ENCODE measurements at regions not wholly inside any gene's neighbourhood (a gene's known extent, or its start where the extent isn't known, plus 50 kb on each side); places are given as distances from the start of the nearest gene placed in this dataset.

- Histone ChIP-seq H2BK15ac (ENCODE audit: low read length) (no peak overlapping the region), H2BK120ac (ENCODE audit: low read depth, low read length) (no peak overlapping the region), H2BK12ac (ENCODE audit: low read length) (no peak overlapping the region), H3K27me3 (ENCODE audit: control insufficient read depth in 3 of 3, insufficient read depth in 3 of 3, low read depth in 1 of 3, low read length in 3 of 3) (no peaks in the 10 kb centered on the region), H3K4me3 (ENCODE audit: low read length in 2 of 2) (no peak overlapping the region), H3K4me1 (ENCODE audit: control insufficient read depth in 2 of 2, insufficient read depth in 1 of 2, low read depth in 1 of 2, low read length in 2 of 2) (peaks cover 5 to 19% of the 10 kb centered on the region in 2 donors), H4K91ac (ENCODE audit: low read depth, low read length, poor library complexity) (no peak overlapping the region), H3K9ac (ENCODE audit: low read depth, low read length, poor library complexity) (no peak overlapping the region), H3K79me1 (ENCODE audit: low read depth, low read length) (no peaks in the 10 kb centered on the region), H4K8ac (ENCODE audit: low read depth, low read length) (no peak overlapping the region), H2BK5ac (ENCODE audit: low read length) (no peak overlapping the region), H3K18ac (ENCODE audit: low read length) (no peak overlapping the region), H3K9me3 (replicated peaks in 1 of 2; ENCODE audit: control insufficient read depth in 2 of 2, insufficient read depth in 1 of 2, low read depth in 1 of 2, low read length in 2 of 2) (peaks cover 0 to 2% of the 10 kb centered on the region in 2 donors), H3K27ac (replicated peaks; ENCODE audit: low read length) (no peak overlapping the region), H3K14ac (ENCODE audit: low read length) (no peak overlapping the region), H2AFZ (ENCODE audit: low read length) (no peak overlapping the region), H3K4me2 (ENCODE audit: insufficient read depth, low read length, poor library complexity, severe bottlenecking) (no peak overlapping the region), H2AK5ac (ENCODE audit: low read depth, low read length) (no peak overlapping the region), H3K36me3 (replicated peaks in 1 of 2; ENCODE audit: control insufficient read depth in 2 of 2, insufficient read depth in 2 of 2, low read length in 2 of 2) (no peaks in the 10 kb centered on the region), H3K4ac (ENCODE audit: low read length) (no peak overlapping the region), H3K23ac (ENCODE audit: low read depth, low read length, poor library complexity) (no peak overlapping the region)
- no peak for DNase-seq (ENCODE audit: low spot score)
- WGBS, 2 donors (ENCODE audit: extremely low coverage in 2 of 2, insufficient read length in 2 of 2, insufficient replicate concordance in 1 of 2): no CpG with 5 or more reads among the region's 4 CpGs
Measured at GRCh38 chr13:80058626-80059025, 282.3 kb downstream of the SPRY2 start.

GRCh38 chr13:80055847-80056246 lies 285.1 kb downstream of the SPRY2 start:
- DNase-seq (ENCODE audit: low spot score): peak; percentile 35
- Histone ChIP-seq H3K4me3 (ENCODE audit: low read length in 2 of 2) (no peak overlapping the region), H4K91ac (ENCODE audit: low read depth, low read length, poor library complexity) (no peak overlapping the region), H3K4me2 (ENCODE audit: insufficient read depth, low read length, poor library complexity, severe bottlenecking) (no peak overlapping the region), H2BK15ac (ENCODE audit: low read length) (no peak overlapping the region), H3K14ac (ENCODE audit: low read length) (no peak overlapping the region), H3K4me1 (ENCODE audit: control insufficient read depth in 2 of 2, insufficient read depth in 1 of 2, low read depth in 1 of 2, low read length in 2 of 2) (peaks cover 5 to 19% of the 10 kb centered on the region in 2 donors), H2BK12ac (ENCODE audit: low read length) (no peak overlapping the region), H3K27me3 (ENCODE audit: control insufficient read depth in 3 of 3, insufficient read depth in 3 of 3, low read depth in 1 of 3, low read length in 3 of 3) (no peaks in the 10 kb centered on the region), H3K23ac (ENCODE audit: low read depth, low read length, poor library complexity) (no peak overlapping the region), H3K9ac (ENCODE audit: low read depth, low read length, poor library complexity) (no peak overlapping the region), H3K27ac (replicated peaks; ENCODE audit: low read length) (peak overlapping the region; percentile 86), H4K8ac (ENCODE audit: low read depth, low read length) (no peak overlapping the region), H2BK5ac (ENCODE audit: low read length) (no peak overlapping the region), H2AFZ (ENCODE audit: low read length) (peak overlapping the region; percentile 40), H3K79me1 (ENCODE audit: low read depth, low read length) (no peaks in the 10 kb centered on the region), H3K9me3 (replicated peaks in 1 of 2; ENCODE audit: control insufficient read depth in 2 of 2, insufficient read depth in 1 of 2, low read depth in 1 of 2, low read length in 2 of 2) (peaks cover 0 to 2% of the 10 kb centered on the region in 2 donors), H3K4ac (ENCODE audit: low read length) (no peak overlapping the region), H2BK120ac (ENCODE audit: low read depth, low read length) (no peak overlapping the region), H3K18ac (ENCODE audit: low read length) (no peak overlapping the region), H2AK5ac (ENCODE audit: low read depth, low read length) (no peak overlapping the region), H3K36me3 (replicated peaks in 1 of 2; ENCODE audit: control insufficient read depth in 2 of 2, insufficient read depth in 2 of 2, low read length in 2 of 2) (no peaks in the 10 kb centered on the region)
- no CpG with 5 or more reads among the region's 4 CpGs for WGBS, 2 donors (ENCODE audit: extremely low coverage in 2 of 2, insufficient read length in 2 of 2, insufficient replicate concordance in 1 of 2)

- H2BK5ac ChIP-seq (ENCODE audit: low read length): no peak overlapping the region
- no peak overlapping the region for H3K27ac ChIP-seq (replicated peaks; ENCODE audit: low read length)
- H3K14ac ChIP-seq (ENCODE audit: low read length): no peak overlapping the region
- H2AK5ac ChIP-seq (ENCODE audit: low read depth, low read length): no peak overlapping the region
- no peak overlapping the region for H3K18ac ChIP-seq (ENCODE audit: low read length)
- no peaks in the 10 kb centered on the region for H3K79me1 ChIP-seq (ENCODE audit: low read depth, low read length)
- no peak overlapping the region for H3K4me2 ChIP-seq (ENCODE audit: insufficient read depth, low read length, poor library complexity, severe bottlenecking)
- no CpG with 5 or more reads among the region's 3 CpGs for WGBS, 2 donors (ENCODE audit: extremely low coverage in 2 of 2, insufficient read length in 2 of 2, insufficient replicate concordance in 1 of 2)
- no peak for DNase-seq (ENCODE audit: low spot score)
- no peak overlapping the region for H4K91ac ChIP-seq (ENCODE audit: low read depth, low read length, poor library complexity)
- H3K4me1 ChIP-seq (ENCODE audit: control insufficient read depth in 2 of 2, insufficient read depth in 1 of 2, low read depth in 1 of 2, low read length in 2 of 2): peaks cover 5 to 20% of the 10 kb centered on the region in 2 donors
- no peak overlapping the region for H2BK15ac ChIP-seq (ENCODE audit: low read length)
- no peak overlapping the region for H2BK12ac ChIP-seq (ENCODE audit: low read length)
- no peak overlapping the region for H3K4me3 ChIP-seq (ENCODE audit: low read length in 2 of 2)
- H3K27me3 ChIP-seq (ENCODE audit: control insufficient read depth in 3 of 3, insufficient read depth in 3 of 3, low read depth in 1 of 3, low read length in 3 of 3): no peaks in the 10 kb centered on the region
- no peak overlapping the region for H4K8ac ChIP-seq (ENCODE audit: low read depth, low read length)
- H3K9ac ChIP-seq (ENCODE audit: low read depth, low read length, poor library complexity): no peak overlapping the region
- H2BK120ac ChIP-seq (ENCODE audit: low read depth, low read length): no peak overlapping the region
- H2AFZ ChIP-seq (ENCODE audit: low read length): no peak overlapping the region
- H3K4ac ChIP-seq (ENCODE audit: low read length): no peak overlapping the region
- no peaks in the 10 kb centered on the region for H3K36me3 ChIP-seq (replicated peaks in 1 of 2; ENCODE audit: control insufficient read depth in 2 of 2, insufficient read depth in 2 of 2, low read length in 2 of 2)
- peaks cover 0 to 2% of the 10 kb centered on the region in 2 donors for H3K9me3 ChIP-seq (replicated peaks in 1 of 2; ENCODE audit: control insufficient read depth in 2 of 2, insufficient read depth in 1 of 2, low read depth in 1 of 2, low read length in 2 of 2)
- no peak overlapping the region for H3K23ac ChIP-seq (ENCODE audit: low read depth, low read length, poor library complexity)
Measured at GRCh38 chr13:80054806-80055205, 286.1 kb downstream of the SPRY2 start.

GRCh38 chr13:80052286-80052685 lies 288.6 kb downstream of the SPRY2 start:
- H3K4me3 ChIP-seq (ENCODE audit: low read length in 2 of 2): no peak overlapping the region
- no peak overlapping the region for H4K8ac ChIP-seq (ENCODE audit: low read depth, low read length)
- no peak overlapping the region for H3K4ac ChIP-seq (ENCODE audit: low read length)
- H2BK5ac ChIP-seq (ENCODE audit: low read length): no peak overlapping the region
- no peak overlapping the region for H2BK15ac ChIP-seq (ENCODE audit: low read length)
- no peak overlapping the region for H2AFZ ChIP-seq (ENCODE audit: low read length)
- H3K79me1 ChIP-seq (ENCODE audit: low read depth, low read length): no peaks in the 10 kb centered on the region
- no peak overlapping the region for H3K18ac ChIP-seq (ENCODE audit: low read length)
- no peak overlapping the region for H3K27ac ChIP-seq (replicated peaks; ENCODE audit: low read length)
- no peak for DNase-seq (ENCODE audit: low spot score)
- no peaks in the 10 kb centered on the region for H3K36me3 ChIP-seq (replicated peaks in 1 of 2; ENCODE audit: control insufficient read depth in 2 of 2, insufficient read depth in 2 of 2, low read length in 2 of 2)
- no peak overlapping the region for H4K91ac ChIP-seq (ENCODE audit: low read depth, low read length, poor library complexity)
- H3K9ac ChIP-seq (ENCODE audit: low read depth, low read length, poor library complexity): no peak overlapping the region
- no peaks in the 10 kb centered on the region for H3K27me3 ChIP-seq (ENCODE audit: control insufficient read depth in 3 of 3, insufficient read depth in 3 of 3, low read depth in 1 of 3, low read length in 3 of 3)
- H2BK12ac ChIP-seq (ENCODE audit: low read length): no peak overlapping the region
- no peak overlapping the region for H3K14ac ChIP-seq (ENCODE audit: low read length)
- H2AK5ac ChIP-seq (ENCODE audit: low read depth, low read length): no peak overlapping the region
- H3K4me1 ChIP-seq (ENCODE audit: control insufficient read depth in 2 of 2, insufficient read depth in 1 of 2, low read depth in 1 of 2, low read length in 2 of 2): peaks cover 11 to 30% of the 10 kb centered on the region in 2 donors
- peaks cover 0 to 2% of the 10 kb centered on the region in 2 donors for H3K9me3 ChIP-seq (replicated peaks in 1 of 2; ENCODE audit: control insufficient read depth in 2 of 2, insufficient read depth in 1 of 2, low read depth in 1 of 2, low read length in 2 of 2)
- H2BK120ac ChIP-seq (ENCODE audit: low read depth, low read length): no peak overlapping the region
- no peak overlapping the region for H3K23ac ChIP-seq (ENCODE audit: low read depth, low read length, poor library complexity)
- no peak overlapping the region for H3K4me2 ChIP-seq (ENCODE audit: insufficient read depth, low read length, poor library complexity, severe bottlenecking)

All from neuronal stem cell (in vitro differentiated cells).